ENCODE measurements at regions not wholly inside any gene's neighbourhood (a gene's known extent, or its start where the extent isn't known, plus 50 kb on each side); places are given as distances from the start of the nearest gene placed in this dataset.
A peak's percentile ranks its signal among the peaks of the same experiment; 100 is the strongest.

- BruUV-seq (replicated peaks), result TSS peak; percentile 83
- Histone ChIP-seq H3K4me3 (no peak overlapping the region), H3K9me3 (replicated peaks; ENCODE audit: control insufficient read depth, insufficient read depth, low read length) (no peaks in the 10 kb centered on the region; the same call in none of the 3 replicates), H3K36me3 (ENCODE audit: control insufficient read depth in 2 of 2, insufficient read depth in 2 of 2, low read length in 1 of 2) (no peaks in the 10 kb centered on the region; a peak in 1 of 4 replicates), H3K27ac (ENCODE audit: control insufficient read depth, insufficient read depth) (no peak overlapping the region), H2AFZ (ENCODE audit: control insufficient read depth, low read depth, low read length) (no peak overlapping the region), H3K9ac (ENCODE audit: control insufficient read depth, insufficient read depth, low read length) (no peak overlapping the region), H3K4me1 (ENCODE audit: control insufficient read depth, insufficient read depth, low read length) (peaks cover 8% of the 10 kb centered on the region), H3K27me3 (replicated peaks in 1 of 2; ENCODE audit: control insufficient read depth in 2 of 2, insufficient read depth in 2 of 2, low read length in 1 of 2) (no peaks in the 10 kb centered on the region; a peak in 1 of 4 replicates), H3K4me2 (ENCODE audit: control insufficient read depth, insufficient read depth) (no peak overlapping the region), H4K20me1 (ENCODE audit: control insufficient read depth, insufficient read depth) (no peaks in the 10 kb centered on the region), H3K79me2 (ENCODE audit: control insufficient read depth, insufficient read depth, low read length) (no peaks in the 10 kb centered on the region)
- ChIA-PET SMC1A (ENCODE audit: uncharacterized antibody, unreplicated experiment) (interaction anchor here (0.6 to 3.8 kb wide), 9 partner anchors 10 to 161 kb away, joined by 3 to 24 read pairs (median 5); no protein-coding TSS in a partner anchor), RAD21 (ENCODE audit: unreplicated experiment) (interaction anchor here (1.0 to 2.2 kb wide), 5 partner anchors 10 to 228 kb away, joined by 3 to 12 read pairs (median 4); partner anchors contain the start of gene TTF2), CTCF (interaction anchor here (0.6 to 3.5 kb wide), 7 partner anchors 10 to 95 kb away, joined by 3 to 21 read pairs (median 11); no protein-coding TSS in a partner anchor), POLR2A (interaction anchor here (0.6 to 2.1 kb wide), 4 partner anchors 10 to 45 kb away, joined by 3 to 10 read pairs (median 4); no protein-coding TSS in a partner anchor)
- WGBS (ENCODE audit: insufficient coverage, insufficient replicate concordance, low lambda C conversion rate, missing lambda C conversion rate), result 61% methylated on average over 6 of the region's 6 CpGs
- ATAC-seq (no peak), FAIRE-seq (no peak), DNase-seq (ENCODE audit: low read depth, low spot score) (no peak)
- intact Hi-C loops (cut with micrococcal nuclease; ENCODE audit: unreplicated experiment) (no loop called here), in situ Hi-C loops (cut with MboI) (no loop called here)
- no peak for TF ChIP-seq ZNF622 (IDR thresholded peaks at IDR 0.05)
- no peak for TF ChIP-seq SMC3 (IDR thresholded peaks at IDR 0.05; ENCODE audit: borderline replicate concordance, low read length)
Observed at GRCh38 chr1:116832308-116832931, 77.3 kb upstream of the PTGFRN start.

GRCh38 chr1:116832932-116833578, 76.7 kb upstream of the PTGFRN start:
- WGBS (ENCODE audit: insufficient coverage, insufficient replicate concordance, low lambda C conversion rate, missing lambda C conversion rate), result 25% methylated on average over 3 of the region's 3 CpGs
- SMC1A ChIA-PET (ENCODE audit: uncharacterized antibody, unreplicated experiment), result interaction anchor here (0.6 to 3.8 kb wide), 12 partner anchors 9 to 177 kb away, joined by 3 to 24 read pairs (median 5); no protein-coding TSS in a partner anchor
- no peak overlapping the region for H3K9ac ChIP-seq (ENCODE audit: control insufficient read depth, insufficient read depth, low read length)

More at GRCh38 chr1:116832932-116833578, 76.7 kb upstream of the PTGFRN start:
- in situ Hi-C loops (cut with MboI) (no loop called here), intact Hi-C loops (cut with micrococcal nuclease; ENCODE audit: unreplicated experiment) (no loop called here)
- Histone ChIP-seq H3K27me3 (replicated peaks in 1 of 2; ENCODE audit: control insufficient read depth in 2 of 2, insufficient read depth in 2 of 2, low read length in 1 of 2) (no peaks in the 10 kb centered on the region; a peak in 1 of 4 replicates), H3K4me1 (ENCODE audit: control insufficient read depth, insufficient read depth, low read length) (peaks cover 2% of the 10 kb centered on the region), H3K4me3 (no peak overlapping the region), H3K36me3 (ENCODE audit: control insufficient read depth in 2 of 2, insufficient read depth in 2 of 2, low read length in 1 of 2) (no peaks in the 10 kb centered on the region; a peak in 1 of 4 replicates), H3K27ac (ENCODE audit: control insufficient read depth, insufficient read depth) (no peak overlapping the region), H2AFZ (ENCODE audit: control insufficient read depth, low read depth, low read length) (no peak overlapping the region), H3K79me2 (ENCODE audit: control insufficient read depth, insufficient read depth, low read length) (no peaks in the 10 kb centered on the region), H3K4me2 (ENCODE audit: control insufficient read depth, insufficient read depth) (no peak overlapping the region), H4K20me1 (ENCODE audit: control insufficient read depth, insufficient read depth) (no peaks in the 10 kb centered on the region), H3K9me3 (replicated peaks; ENCODE audit: control insufficient read depth, insufficient read depth, low read length) (no peaks in the 10 kb centered on the region; the same call in 1 of the 3 replicates)
- no TSS peak for BruUV-seq (replicated peaks)
- POLR2A ChIA-PET, result interaction anchor here (0.6 to 2.1 kb wide), 5 partner anchors 9 to 46 kb away, joined by 3 to 10 read pairs (median 3); no protein-coding TSS in a partner anchor
- CTCF ChIA-PET, result interaction anchor here (1.4 to 3.5 kb wide), 6 partner anchors 9 to 95 kb away, joined by 6 to 21 read pairs (median 11); no protein-coding TSS in a partner anchor
- ATAC-seq (peak; percentile 61), FAIRE-seq (no peak), DNase-seq (ENCODE audit: low read depth, low spot score) (no peak)
- RAD21 ChIA-PET (ENCODE audit: unreplicated experiment), result interaction anchor here (0.7 to 2.5 kb wide), 12 partner anchors 9 to 227 kb away, joined by 3 to 12 read pairs (median 4); partner anchors contain the start of gene TTF2
- TF ChIP-seq RELB (IDR thresholded peaks at IDR 0.05; ENCODE audit: low read depth) (no peak), ATF2 (IDR thresholded peaks at IDR 0.05; ENCODE audit: low read length) (no peak), RUNX3 (IDR thresholded peaks at IDR 0.05; ENCODE audit: low read length) (no peak), IKZF1 (conservative IDR thresholded peaks at IDR 0.05) (no peak), RB1 (IDR thresholded peaks at IDR 0.05; ENCODE audit: borderline replicate concordance) (no peak), ASH2L (IDR thresholded peaks at IDR 0.05; ENCODE audit: borderline replicate concordance, low read depth) (no peak), JUNB (IDR thresholded peaks at IDR 0.05) (peak; percentile 49; the same call in 1 of the 2 replicates), SUZ12 (IDR thresholded peaks at IDR 0.05; ENCODE audit: unreplicated experiment) (no peak)

Data from GM12878 (cell line).